ENCODE measurements at regions not wholly inside any gene's neighbourhood (a gene's known extent, or its start where the extent isn't known, plus 50 kb on each side); places are given as distances from the start of the nearest gene placed in this dataset.

DNA sequence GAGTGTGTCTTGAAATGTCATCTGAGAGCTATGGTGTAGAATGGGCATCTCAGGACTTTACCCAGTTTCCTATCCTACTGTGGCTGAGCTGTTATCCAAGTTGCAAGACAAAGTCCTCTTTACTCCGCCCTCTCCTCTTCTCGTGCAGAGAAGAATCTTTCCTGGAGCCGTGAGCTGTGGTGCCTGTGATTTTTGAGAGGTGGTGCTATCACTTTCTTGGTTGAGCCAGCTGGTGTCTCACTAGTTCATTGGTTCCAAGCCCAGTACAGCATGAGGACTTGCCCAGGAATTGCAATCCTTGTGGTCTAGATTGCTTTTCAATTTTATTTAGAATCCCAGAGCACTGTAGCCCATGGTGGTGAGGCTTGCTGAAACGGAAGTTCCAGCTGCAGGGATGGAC lies 2300.3 kb downstream of the MAT2B start:
- TF ChIP-seq, protein P1, sequence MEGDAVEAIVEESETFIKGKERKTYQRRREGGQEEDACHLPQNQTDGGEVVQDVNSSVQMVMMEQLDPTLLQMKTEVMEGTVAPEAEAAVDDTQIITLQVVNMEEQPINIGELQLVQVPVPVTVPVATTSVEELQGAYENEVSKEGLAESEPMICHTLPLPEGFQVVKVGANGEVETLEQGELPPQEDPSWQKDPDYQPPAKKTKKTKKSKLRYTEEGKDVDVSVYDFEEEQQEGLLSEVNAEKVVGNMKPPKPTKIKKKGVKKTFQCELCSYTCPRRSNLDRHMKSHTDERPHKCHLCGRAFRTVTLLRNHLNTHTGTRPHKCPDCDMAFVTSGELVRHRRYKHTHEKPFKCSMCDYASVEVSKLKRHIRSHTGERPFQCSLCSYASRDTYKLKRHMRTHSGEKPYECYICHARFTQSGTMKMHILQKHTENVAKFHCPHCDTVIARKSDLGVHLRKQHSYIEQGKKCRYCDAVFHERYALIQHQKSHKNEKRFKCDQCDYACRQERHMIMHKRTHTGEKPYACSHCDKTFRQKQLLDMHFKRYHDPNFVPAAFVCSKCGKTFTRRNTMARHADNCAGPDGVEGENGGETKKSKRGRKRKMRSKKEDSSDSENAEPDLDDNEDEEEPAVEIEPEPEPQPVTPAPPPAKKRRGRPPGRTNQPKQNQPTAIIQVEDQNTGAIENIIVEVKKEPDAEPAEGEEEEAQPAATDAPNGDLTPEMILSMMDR (IDR thresholded peaks at IDR 0.05; ENCODE audit: poor library complexity) = peak; percentile 35
- TF ChIP-seq EZH2 (IDR thresholded peaks at IDR 0.05; ENCODE audit: borderline replicate concordance) (no peak), EZH2phosphoT487 (IDR thresholded peaks at IDR 0.05; ENCODE audit: low read depth, severe bottlenecking, unreplicated experiment) (no peak)

All from hepatocyte (in vitro differentiated cells).